Heart left ventricle (tissue), 16 donors: ENCODE measurements at regions not wholly inside any gene's neighbourhood (a gene's known extent, or its start where the extent isn't known, plus 50 kb on each side); places are given as distances from the start of the nearest gene placed in this dataset.

Experiments used
- ATAC-seq, 4 donors: fragments of 200-7000 bp; cut with Tn5 transposase; one replicate each; pipeline ENCODE4 v1.9.1; 2020 to 2022; ENCODE audit warnings: moderate library complexity in 4 of 4, mild to moderate bottlenecking in 3 of 4, moderate number of reproducible peaks in 1 of 4
- DNase-seq, 5 donors: peaks; one replicate each; pipeline ENCODE4 v3.0.0-alpha.2; 2020
- H3K27ac ChIP-seq, 12 donors: fragments of 200-600 bp; sonication (generic) in 4 of 12; one replicate each; pipeline versions ENCODE4 v1.5.0 to v1.8.0; 2016 to 2022; ENCODE audit warnings: mild to moderate bottlenecking in 2 of 12
- H3K27me3 ChIP-seq, 9 donors: fragments of 200-600 bp; sonication (generic) in 2 of 9; one replicate each; pipeline versions ENCODE4 v1.5.1 to v1.8.0; 2016 to 2022; ENCODE audit warnings: mild to moderate bottlenecking in 3 of 9
- H3K36me3 ChIP-seq, 9 donors: fragments of 200-600 bp; sonication (generic) in 2 of 9; one replicate each; pipeline versions ENCODE4 v1.5.0 to v1.8.0; 2018 to 2022; ENCODE audit warnings: mild to moderate bottlenecking in 2 of 9
- H3K4me1 ChIP-seq, 12 donors: fragments of 200-600 bp; sonication (generic) in 4 of 12; one replicate each; pipeline versions ENCODE4 v1.5.0 to v1.8.0; 2016 to 2022; ENCODE audit warnings: mild to moderate bottlenecking in 3 of 12
- H3K4me3 ChIP-seq, 12 donors: fragments of 200-600 bp; sonication (generic) in 4 of 12; one replicate each; pipeline versions ENCODE4 v1.5.0 to v1.8.0; 2017 to 2022; ENCODE audit warnings: mild to moderate bottlenecking in 9 of 12, moderate library complexity in 4 of 12
- H3K9me3 ChIP-seq, 12 donors: fragments of 200-600 bp; sonication (generic) in 4 of 12; one replicate each; pipeline versions ENCODE4 v1.5.0 to v1.8.0; 2016 to 2022; ENCODE audit warnings: mild to moderate bottlenecking in 1 of 12
- POLR2A ChIP-seq, 2 donors: fragments of 450-650 bp; IDR thresholded peaks; one replicate each; pipeline ENCODE4 v1.6.1; 2017; ENCODE audit warnings: antibody characterized with exemption in 2 of 2, mild to moderate bottlenecking in 2 of 2, moderate library complexity in 2 of 2
- WGBS, 4 donors: extraction: QIAGEN DNeasy Blood & Tissue Kit in 2 of 4; methylation state at CpG; one replicate each; pipeline versions ENCODE4 v1.1.5 to v1.1.7; 2013 to 2018; 5-methylcytosine and 5-hydroxymethylcytosine counted together
- intact Hi-C, 10 donors: fragments of 100-400 bp; cut with DNase I; formaldehyde crosslinking; loops; one replicate each; pipeline versions ENCODE4 v1.11.1 to v1.14.2; 2022
- TF ChIP-seq, protein P1 (sequence below), 12 donors: fragments of 200-600 bp; sonication (generic) in 4 of 12; IDR thresholded peaks; one replicate each; pipeline versions ENCODE4 v1.5.0 to v1.8.0; 2018 to 2022; ENCODE audit warnings: antibody characterized with exemption in 12 of 12, mild to moderate bottlenecking in 5 of 12
- donor health status: ischemic (EF 13 %, LVEDD 7.1; RV severe dilation, severe dysfunction).
- donor health status: healthy with polysubstance abuse.
- donor health status: DM: no; HTN: yes; CAD: no.
- donor health status: DM: no; HTN: no; CAD: no.
- donor health status: ischemic (EF 25% LVEDD 6.9; RV normal size, moderate dysfunction).
- donor health status: ischemic (EF 25% LVEDD 5.7; RV mildly dilated, moderate dysfunction).
- donor health status: healthy.
- donor health status: DM: yes; HTN: yes; CAD: no.
- donor health status: ischemic (EF 35%, LVEDD 5.7; RV mildly dilated, moderate dysfunction).
- donor health status: nonischemic (EF 11% LVEDD 7.7; RV severe dilation, severe dysfunction).
- donor health status: DM: yes; HTN: yes; CAD: no.
- donor health status: PGD.
- donor health status: ischemic (EF 29% LVEDD 5.4; RV normal size, mild dysfunction).
- donor health status: nonischemic (EF 23%, LVEDD 6.1; RV moderate dilation, normal function).

- peak overlapping the region in 7 of 12 donors; percentile 7 to 78 (median 26) for H3K27ac ChIP-seq
Measured at GRCh38 chr2:217329023-217329431, 469.2 kb upstream of the TNP1 start.

DNA sequence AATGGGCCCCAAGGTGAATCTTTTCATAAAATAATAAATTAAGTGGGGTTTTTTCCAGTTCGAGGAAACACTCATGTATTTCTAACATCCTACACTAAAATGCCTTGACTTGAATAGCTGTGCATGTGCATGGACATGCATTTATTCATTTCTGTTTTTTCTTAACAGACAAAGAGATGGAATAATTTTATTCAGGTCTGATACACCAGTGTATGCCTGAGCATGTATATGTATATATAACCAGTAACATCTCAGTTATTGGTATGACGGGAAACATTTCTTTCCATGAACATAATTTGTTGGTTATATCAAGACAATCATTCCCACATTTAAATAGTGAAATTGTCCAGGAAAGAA is 468.7 kb upstream of the TNP1 start:
- peaks cover 0 to 47% (median 13%) of the 10 kb centered on the region in 12 donors for H3K4me1 ChIP-seq
- TF ChIP-seq POLR2A (IDR thresholded peaks at IDR 0.05): no peak
- TF ChIP-seq, protein P1, sequence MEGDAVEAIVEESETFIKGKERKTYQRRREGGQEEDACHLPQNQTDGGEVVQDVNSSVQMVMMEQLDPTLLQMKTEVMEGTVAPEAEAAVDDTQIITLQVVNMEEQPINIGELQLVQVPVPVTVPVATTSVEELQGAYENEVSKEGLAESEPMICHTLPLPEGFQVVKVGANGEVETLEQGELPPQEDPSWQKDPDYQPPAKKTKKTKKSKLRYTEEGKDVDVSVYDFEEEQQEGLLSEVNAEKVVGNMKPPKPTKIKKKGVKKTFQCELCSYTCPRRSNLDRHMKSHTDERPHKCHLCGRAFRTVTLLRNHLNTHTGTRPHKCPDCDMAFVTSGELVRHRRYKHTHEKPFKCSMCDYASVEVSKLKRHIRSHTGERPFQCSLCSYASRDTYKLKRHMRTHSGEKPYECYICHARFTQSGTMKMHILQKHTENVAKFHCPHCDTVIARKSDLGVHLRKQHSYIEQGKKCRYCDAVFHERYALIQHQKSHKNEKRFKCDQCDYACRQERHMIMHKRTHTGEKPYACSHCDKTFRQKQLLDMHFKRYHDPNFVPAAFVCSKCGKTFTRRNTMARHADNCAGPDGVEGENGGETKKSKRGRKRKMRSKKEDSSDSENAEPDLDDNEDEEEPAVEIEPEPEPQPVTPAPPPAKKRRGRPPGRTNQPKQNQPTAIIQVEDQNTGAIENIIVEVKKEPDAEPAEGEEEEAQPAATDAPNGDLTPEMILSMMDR (IDR thresholded peaks at IDR 0.05): no peak

More at GRCh38 chr2:217329023-217329431, 469.2 kb upstream of the TNP1 start:
- TF ChIP-seq, protein P1 (IDR thresholded peaks at IDR 0.05): no peak
- TF ChIP-seq POLR2A (IDR thresholded peaks at IDR 0.05): no peak
- peaks cover 0 to 7% (median 0%) of the 10 kb centered on the region in 9 donors for H3K27me3 ChIP-seq
- intact Hi-C loops: no loop called here
- H3K9me3 ChIP-seq: peaks cover 0 to 6% (median 0%) of the 10 kb centered on the region in 12 donors
- ATAC-seq (no peak), DNase-seq (no peak)
- WGBS, 4 donors: 46 to 63% (median 55%) methylated on average over 4 of the region's 4 CpGs
- peaks cover 0 to 47% (median 13%) of the 10 kb centered on the region in 12 donors for H3K4me1 ChIP-seq
- H3K36me3 ChIP-seq: no peaks in the 10 kb centered on the region
- no peak overlapping the region for H3K4me3 ChIP-seq

DNA sequence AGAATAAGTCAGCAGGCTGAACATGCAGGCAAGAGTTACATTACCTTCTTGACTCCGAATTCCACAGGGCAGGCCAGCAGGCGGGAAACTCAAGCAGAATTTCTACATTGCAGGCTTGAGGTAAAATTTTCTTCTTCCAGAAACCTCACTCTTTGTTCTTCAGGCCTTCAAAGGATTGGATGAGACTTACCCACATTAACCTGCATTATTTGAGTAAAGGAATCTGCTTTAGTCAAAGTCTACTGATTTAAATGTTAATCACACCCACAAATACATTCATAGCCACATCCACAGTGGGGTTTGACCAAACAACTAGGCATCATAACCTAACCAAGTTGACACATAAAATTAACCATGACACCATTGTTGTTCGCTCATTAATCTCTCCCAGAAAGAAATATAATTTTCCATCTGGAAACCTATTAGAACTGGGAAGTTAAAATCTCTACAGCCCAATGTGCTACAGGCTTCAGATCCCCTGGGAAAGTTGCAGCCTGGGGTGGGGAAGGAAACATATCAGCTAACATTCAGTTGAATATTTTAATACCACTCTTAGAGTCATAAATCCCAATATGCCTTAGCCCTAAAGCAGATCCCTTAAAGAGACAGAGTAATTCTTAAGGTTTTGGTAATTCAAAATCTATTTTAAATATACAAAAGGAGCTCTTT is 468.2 kb upstream of the TNP1 start:
- peaks cover 0 to 8% (median 0%) of the 10 kb centered on the region in 9 donors for H3K27me3 ChIP-seq
- H3K27ac ChIP-seq: peak overlapping the region in 4 of 12 donors; percentile 8 to 78 (median 40)
- H3K36me3 ChIP-seq: no peaks in the 10 kb centered on the region
- H3K4me3 ChIP-seq: no peak overlapping the region
- H3K9me3 ChIP-seq: peaks cover 0 to 12% (median 0%) of the 10 kb centered on the region in 12 donors
- 76 to 87% (median 85%) methylated on average over 3 of the region's 3 CpGs for WGBS, 4 donors
- no peak for DNase-seq
- TF ChIP-seq, protein P1 (IDR thresholded peaks at IDR 0.05): no peak
- no peak for TF ChIP-seq POLR2A (IDR thresholded peaks at IDR 0.05)
- intact Hi-C loops: no loop called here
- peaks cover 0 to 47% (median 13%) of the 10 kb centered on the region in 12 donors for H3K4me1 ChIP-seq
- ATAC-seq: no peak

More for the DNA sequence above, 468.7 kb upstream of the TNP1 start:
- Histone ChIP-seq H3K36me3 (no peaks in the 10 kb centered on the region), H3K27me3 (peaks cover 0 to 12% (median 0%) of the 10 kb centered on the region in 9 donors), H3K27ac (peak overlapping the region in 6 of 12 donors; percentile 7 to 78 (median 28)), H3K4me3 (no peak overlapping the region), H3K9me3 (peaks cover 0 to 10% (median 0%) of the 10 kb centered on the region in 12 donors)
- no peak for DNase-seq
- intact Hi-C loops: no loop called here
- no peak for ATAC-seq
- WGBS, 4 donors: 87 to 93% (median 89%) methylated on average over 2 of the region's 2 CpGs

- H3K9me3 ChIP-seq: peaks cover 0 to 14% (median 0%) of the 10 kb centered on the region in 12 donors
- peak in 2 of 4 donors; percentile 60 for ATAC-seq
- H3K27me3 ChIP-seq: peaks cover 0 to 7% (median 0%) of the 10 kb centered on the region in 9 donors
- no peaks in the 10 kb centered on the region for H3K36me3 ChIP-seq
- H3K4me1 ChIP-seq: peaks cover 0 to 36% (median 3%) of the 10 kb centered on the region in 12 donors
- DNase-seq: no peak
- no peak for TF ChIP-seq POLR2A (IDR thresholded peaks at IDR 0.05)
- TF ChIP-seq, protein P1 (IDR thresholded peaks at IDR 0.05): no peak
- no peak overlapping the region for H3K27ac ChIP-seq
- no peak overlapping the region for H3K4me3 ChIP-seq
- intact Hi-C loops: no loop called here
- 64 to 75% (median 68%) methylated on average over 1 of the region's 1 CpG for WGBS, 4 donors
Measured at GRCh38 chr2:217326238-217327022, 466.6 kb upstream of the TNP1 start.
